Activated CD8-positive, alpha-beta memory T cell treated with anti-CD3 and anti-CD28 coated beads, Interleukin-2, amount 50 U/mL, for 48 hours (primary cell): ENCODE measurements at regions not wholly inside any gene's neighbourhood (a gene's known extent, or its start where the extent isn't known, plus 50 kb on each side); places are given as distances from the start of the nearest gene placed in this dataset.
"Not testable (repeated sequence)": the region's sequence is repeated elsewhere in the genome, so short reads cannot be mapped to it uniquely, and the experiment has no call there.

Experiments
- DNase-seq: peaks from one replicate; pipeline ENCODE4 v3.0.0-alpha.2; 2020

GRCh38 chr4:29051381-29051965 lies 1668.7 kb upstream of the PCDH7 start:
- no peak for DNase-seq

GRCh38 chr4:29052266-29052665 lies 1667.9 kb upstream of the PCDH7 start:
- no peak for DNase-seq

- DNase-seq: no peak
Observed at GRCh38 chr4:29058531-29058930, 1661.6 kb upstream of the PCDH7 start.

- no peak for DNase-seq
Observed at GRCh38 chr4:29066861-29067260, 1653.3 kb upstream of the PCDH7 start.

GRCh38 chr4:29073571-29073970 lies 1646.6 kb upstream of the PCDH7 start:
- DNase-seq: no peak

GRCh38 chr4:29075366-29075765 lies 1644.8 kb upstream of the PCDH7 start:
- no peak for DNase-seq

- no peak for DNase-seq
Observed at GRCh38 chr4:29079260-29079659, 1640.9 kb upstream of the PCDH7 start.

GRCh38 chr4:29081234-29081955 lies 1638.8 kb upstream of the PCDH7 start:
- DNase-seq: no peak

GRCh38 chr4:29082684-29083083 lies 1637.5 kb upstream of the PCDH7 start:
- no peak for DNase-seq

- DNase-seq: no peak
Observed at GRCh38 chr4:29085748-29086147, 1634.4 kb upstream of the PCDH7 start.

- no peak for DNase-seq
Observed at GRCh38 chr4:29104694-29105093, 1615.5 kb upstream of the PCDH7 start.

- no peak for DNase-seq
Observed at GRCh38 chr4:29113960-29114359, 1606.2 kb upstream of the PCDH7 start.

GRCh38 chr4:29117231-29117722 lies 1602.9 kb upstream of the PCDH7 start:
- not testable (repeated sequence) for DNase-seq

- DNase-seq: no peak
Observed at GRCh38 chr4:29121586-29121985, 1598.6 kb upstream of the PCDH7 start.

- no peak for DNase-seq
Observed at GRCh38 chr4:29128810-29129209, 1591.4 kb upstream of the PCDH7 start.

- no peak for DNase-seq
Observed at GRCh38 chr4:29131304-29131703, 1588.9 kb upstream of the PCDH7 start.

GRCh38 chr4:29142708-29143107 lies 1577.5 kb upstream of the PCDH7 start:
- DNase-seq: no peak

GRCh38 chr4:29151584-29151983 lies 1568.6 kb upstream of the PCDH7 start:
- DNase-seq: no peak

GRCh38 chr4:29153642-29154041 lies 1566.5 kb upstream of the PCDH7 start:
- no peak for DNase-seq

GRCh38 chr4:29175291-29175690 lies 1544.9 kb upstream of the PCDH7 start:
- no peak for DNase-seq

GRCh38 chr4:29199025-29199424 lies 1521.1 kb upstream of the PCDH7 start:
- DNase-seq: no peak

GRCh38 chr4:29199485-29199884 lies 1520.7 kb upstream of the PCDH7 start:
- DNase-seq: no peak

GRCh38 chr4:29213020-29213419 lies 1507.1 kb upstream of the PCDH7 start:
- no peak for DNase-seq

- DNase-seq: no peak
Observed at GRCh38 chr4:29220761-29221160, 1499.4 kb upstream of the PCDH7 start.

GRCh38 chr4:29224911-29225310 lies 1495.3 kb upstream of the PCDH7 start:
- DNase-seq: no peak
